GM21360 (cell line): ENCODE measurements at regions not wholly inside any gene's neighbourhood (a gene's known extent, or its start where the extent isn't known, plus 50 kb on each side); places are given as distances from the start of the nearest gene placed in this dataset.
"Not testable (repeated sequence)": the region's sequence is repeated elsewhere in the genome, so short reads cannot be mapped to it uniquely, and the experiment has no call there.

ENCODE experiments used
- ATAC-seq: cut with Tn5 transposase; IDR thresholded peaks from one replicate; pipeline ENCODE4 v1.9.1; 2021; ENCODE audit warnings: mild to moderate bottlenecking, moderate library complexity; ENCODE audit not compliant: unreplicated experiment

DNA sequence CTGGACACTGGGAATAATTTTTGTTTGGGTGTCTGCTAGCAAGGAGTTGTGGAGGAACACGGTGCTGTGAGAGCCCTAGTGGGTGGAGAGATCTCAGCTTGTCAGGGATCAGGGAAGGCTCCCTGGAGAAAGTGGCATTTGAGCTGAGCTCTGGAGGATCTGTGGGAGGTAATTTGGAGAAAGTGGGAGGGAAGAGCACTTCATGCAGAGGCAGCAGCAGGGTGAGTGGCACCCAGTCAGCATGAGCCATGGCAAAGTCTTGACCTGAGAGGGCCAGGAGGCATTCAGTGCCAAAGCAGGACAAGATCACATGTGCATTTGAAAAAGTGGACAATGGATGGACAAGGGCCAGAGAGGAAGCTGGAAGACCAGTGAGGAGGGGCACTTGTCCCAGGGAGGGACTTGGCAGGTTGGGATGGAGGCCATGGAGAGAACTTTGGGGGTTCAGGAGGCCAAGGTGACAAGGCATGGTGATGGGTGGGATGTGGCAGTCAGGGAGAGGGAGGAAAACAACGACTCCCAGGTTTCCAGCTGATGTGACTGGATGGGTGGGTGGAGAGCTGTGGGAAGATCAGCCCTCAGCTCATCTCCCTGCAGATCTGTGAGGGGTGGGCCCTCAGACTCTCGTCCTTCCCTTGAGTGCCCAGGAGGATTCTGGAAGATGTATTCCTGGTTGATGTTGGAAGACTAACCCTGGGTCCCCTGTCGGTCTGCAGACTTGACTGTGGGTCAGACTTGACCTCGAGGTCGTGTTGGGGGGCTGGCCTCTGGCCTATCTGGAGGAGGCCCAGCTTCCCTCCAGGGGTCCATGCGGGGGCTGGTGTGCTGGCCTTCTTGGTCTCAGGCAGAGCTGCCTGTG is 68.9 kb upstream of the PITX1 start:
- no peak for ATAC-seq

DNA sequence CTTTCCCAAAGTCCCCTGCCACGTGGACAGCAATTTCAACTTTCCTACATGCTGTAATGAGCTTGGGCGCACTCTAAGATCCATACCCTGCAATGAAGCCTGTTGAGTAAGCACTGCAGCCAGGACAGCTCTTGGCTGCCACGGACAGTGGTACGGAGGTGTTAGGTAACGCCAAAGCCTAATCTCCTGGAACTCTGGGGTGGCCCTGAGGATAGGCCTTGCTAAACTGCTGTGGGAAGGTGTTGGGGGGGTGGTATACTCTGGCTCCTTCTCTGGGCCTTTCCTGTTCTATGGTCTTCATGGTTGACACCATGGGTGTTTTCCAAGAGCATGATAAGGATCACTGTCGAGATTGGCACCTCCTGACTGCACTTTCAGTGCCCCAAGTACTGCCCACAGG is 66.4 kb upstream of the PITX1 start:
- no peak for ATAC-seq

DNA sequence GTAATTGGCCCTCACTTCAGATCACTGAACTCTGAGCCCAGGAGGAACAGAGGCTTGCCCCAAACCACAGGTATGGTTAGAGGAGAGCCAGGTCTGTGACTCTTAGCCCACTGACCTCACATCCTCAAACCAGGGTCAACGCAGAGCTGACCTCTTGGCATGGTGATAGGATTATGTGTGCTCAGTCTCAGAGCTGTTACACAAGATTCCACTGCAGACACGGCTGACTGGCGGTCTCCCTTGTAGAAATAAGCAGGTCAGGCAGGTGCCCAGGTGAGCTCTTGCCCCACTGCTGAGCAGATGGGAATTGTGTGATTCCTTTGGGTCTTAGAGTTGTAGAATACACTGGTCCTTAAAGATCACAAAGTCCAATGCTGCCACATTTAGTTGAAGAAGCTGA is 66.0 kb upstream of the PITX1 start:
- no peak for ATAC-seq

DNA sequence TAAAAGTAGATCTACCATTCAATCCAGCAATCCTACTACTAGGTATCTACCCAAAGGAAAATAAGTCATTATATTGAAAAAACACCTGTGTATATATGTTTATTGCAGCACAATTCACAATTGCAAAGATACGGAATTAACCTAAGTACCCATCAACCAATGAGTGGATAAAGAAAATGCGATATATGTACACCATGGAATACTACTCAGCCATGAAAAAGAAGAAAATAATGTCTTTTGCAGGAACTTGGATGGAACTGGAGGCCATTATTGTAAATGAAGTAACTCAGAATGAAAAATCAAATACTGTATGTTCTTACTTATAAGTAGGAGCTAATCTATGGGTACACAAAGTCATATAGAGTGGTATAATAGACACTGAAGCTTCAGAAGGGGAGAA is 63.4 kb upstream of the PITX1 start:
- no peak for ATAC-seq

DNA sequence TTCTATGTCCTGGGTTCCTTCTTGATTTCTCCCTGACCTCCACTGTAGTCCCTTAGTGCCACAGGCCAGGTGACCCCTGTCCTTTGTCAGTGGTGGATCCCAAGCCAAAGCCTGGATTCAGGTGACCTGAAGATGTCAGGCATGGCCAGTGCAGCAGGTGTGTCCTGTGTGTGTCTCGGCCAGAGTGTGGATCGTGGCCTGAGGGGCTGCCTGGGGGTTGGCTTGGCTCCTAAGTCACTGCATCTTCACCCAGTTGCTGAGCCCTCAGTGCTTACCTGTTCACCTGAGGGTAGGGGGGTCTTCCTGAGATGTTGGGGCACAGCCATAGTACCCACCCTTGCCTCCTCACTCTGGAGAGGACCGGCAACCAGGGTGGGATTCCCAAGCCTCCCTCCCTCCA is 61.8 kb upstream of the PITX1 start:
- no peak for ATAC-seq

DNA sequence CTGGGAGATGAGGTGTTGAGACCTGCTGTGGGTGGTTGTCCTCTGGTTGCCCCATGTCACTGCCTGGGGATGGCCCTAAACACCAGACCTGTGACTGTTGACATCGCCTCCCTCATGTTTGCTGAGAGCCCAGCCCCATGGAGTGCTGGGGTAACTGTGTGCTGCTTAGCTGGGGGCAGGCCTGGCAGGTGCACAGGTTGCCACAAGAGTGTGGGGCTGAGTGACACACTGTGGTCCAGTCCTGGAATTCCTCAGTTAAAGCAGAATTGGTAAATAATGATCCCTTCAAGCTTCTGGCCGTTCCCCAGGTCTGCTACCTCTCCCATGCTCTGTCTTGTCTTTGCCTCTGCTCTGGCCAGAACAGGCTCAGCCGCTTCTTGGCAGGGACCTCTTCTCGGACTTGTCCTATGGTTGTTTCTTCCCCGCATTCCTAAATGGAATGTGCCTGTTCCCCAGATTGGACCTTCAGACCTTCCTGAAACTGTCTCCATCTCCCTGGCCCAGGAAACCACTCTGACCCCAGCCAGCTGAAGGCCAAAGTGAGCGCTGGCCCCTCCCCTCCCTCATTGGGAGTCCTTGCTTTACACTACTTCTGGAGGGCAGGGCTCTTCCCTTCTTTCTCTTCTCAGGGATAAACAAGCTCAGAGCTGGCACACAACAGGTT is 61.2 kb upstream of the PITX1 start:
- ATAC-seq = no peak

DNA sequence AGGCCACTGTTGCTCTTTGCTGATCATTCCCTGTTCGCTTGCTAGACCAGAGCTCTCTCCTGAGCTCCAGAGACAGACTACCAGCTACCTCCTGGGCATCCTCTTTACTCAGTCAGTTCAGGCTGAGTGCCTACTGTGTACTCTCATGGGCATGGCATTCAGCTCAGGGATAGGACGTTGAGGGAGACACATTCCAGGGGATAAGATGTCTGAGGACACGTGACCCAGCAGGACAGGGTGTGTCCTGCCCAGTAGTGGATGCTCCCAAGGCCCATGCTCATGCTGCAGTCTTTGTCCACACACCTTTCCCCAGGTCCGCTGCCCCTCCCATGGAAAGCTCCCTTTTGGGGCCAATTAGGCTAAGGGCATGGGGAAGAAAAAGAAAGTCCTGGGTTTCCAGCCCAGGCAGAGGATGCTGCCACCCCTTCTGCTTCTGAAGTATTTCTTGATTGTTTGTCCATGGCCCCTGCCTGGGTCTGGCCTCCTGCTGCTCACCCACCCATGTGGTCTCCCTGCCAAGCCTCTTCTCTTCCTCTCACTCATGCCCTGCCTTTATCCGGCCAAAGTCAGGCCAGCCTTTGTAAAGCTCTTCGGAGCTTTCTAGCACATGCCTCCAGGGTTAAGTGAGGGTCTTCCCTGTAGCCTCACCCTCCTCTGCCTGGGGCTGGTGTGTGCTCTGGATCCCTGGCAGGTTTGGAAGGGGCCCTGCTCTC is 60.5 kb upstream of the PITX1 start:
- no peak for ATAC-seq

DNA sequence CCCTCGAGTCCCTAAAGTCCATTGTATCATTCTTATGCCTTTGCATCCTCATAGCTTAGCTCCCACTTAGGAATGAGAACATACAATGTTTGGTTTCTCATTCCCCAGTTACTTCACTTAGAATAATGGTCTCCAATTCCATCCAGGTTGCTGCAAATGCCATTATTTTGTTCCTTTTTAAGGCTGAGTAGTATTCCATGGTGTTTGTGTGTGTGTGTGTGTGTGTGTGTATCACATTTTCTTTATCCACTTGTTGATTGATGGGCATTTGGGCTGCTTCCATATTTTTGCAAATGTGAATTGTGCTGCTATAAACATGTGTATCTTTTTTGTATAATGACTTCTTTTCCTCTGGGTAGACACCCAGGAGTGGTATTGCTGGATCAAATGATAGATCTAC is 59.5 kb upstream of the PITX1 start:
- not testable (repeated sequence) for ATAC-seq

DNA sequence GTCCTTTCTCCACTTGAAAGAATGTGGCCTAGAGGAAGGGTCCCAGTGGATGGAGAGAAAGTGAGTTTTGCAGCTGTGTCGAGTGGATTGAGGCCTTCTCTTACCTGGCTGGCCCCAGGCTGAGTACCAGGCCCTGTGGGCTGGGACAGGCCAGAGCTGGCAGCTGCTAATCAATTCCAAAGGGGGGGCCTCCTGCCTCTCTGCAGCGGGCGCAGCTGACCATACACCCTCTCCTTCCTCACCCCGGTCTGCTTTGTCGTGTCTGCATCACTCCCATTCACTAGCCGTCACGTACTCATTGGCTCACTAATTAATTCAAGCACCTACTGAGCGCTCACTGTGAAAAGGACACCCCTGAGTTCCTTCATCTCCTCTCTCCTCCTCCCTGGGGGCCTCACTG is 58.4 kb upstream of the PITX1 start:
- ATAC-seq = no peak

DNA sequence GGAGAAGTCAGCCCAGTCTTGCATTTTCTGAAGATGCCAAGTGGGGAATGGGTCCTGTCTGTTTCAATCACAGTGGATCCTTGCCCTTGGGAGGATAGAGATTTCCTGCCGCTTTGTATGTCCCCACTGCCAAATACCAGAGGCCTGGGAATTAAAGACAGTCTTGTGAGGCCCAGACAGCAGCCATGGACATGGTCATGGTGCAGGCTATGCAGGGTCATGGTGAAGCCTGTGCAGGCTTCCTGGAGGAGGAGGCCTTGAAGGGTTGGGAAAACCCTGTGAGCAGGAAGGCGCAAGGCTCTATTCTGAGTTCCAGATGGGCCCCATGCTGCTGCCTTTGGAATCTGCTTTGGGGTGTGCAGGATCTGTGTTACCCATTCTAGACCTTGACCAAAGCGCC is 57.3 kb upstream of the PITX1 start:
- no peak for ATAC-seq

DNA sequence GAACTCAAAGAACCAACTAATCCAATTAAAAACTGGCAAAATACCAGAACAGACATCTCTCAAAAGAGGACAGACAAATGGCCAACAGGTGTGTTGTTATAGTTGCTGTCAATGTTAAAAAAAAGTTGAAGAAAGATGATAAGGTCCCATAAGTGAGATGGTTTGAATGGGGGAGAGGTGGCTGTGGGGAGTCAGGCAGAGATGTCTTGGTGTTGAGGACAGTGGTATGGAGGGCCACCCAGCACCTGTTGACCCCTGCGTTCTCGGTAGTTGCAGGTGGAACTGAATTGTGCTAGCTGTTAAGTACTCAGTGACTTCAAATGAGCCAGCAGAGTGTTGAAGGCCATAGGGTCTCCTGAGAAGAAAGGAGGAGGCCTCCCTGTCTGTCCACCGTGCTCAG is 55.9 kb upstream of the PITX1 start:
- ATAC-seq = no peak

DNA sequence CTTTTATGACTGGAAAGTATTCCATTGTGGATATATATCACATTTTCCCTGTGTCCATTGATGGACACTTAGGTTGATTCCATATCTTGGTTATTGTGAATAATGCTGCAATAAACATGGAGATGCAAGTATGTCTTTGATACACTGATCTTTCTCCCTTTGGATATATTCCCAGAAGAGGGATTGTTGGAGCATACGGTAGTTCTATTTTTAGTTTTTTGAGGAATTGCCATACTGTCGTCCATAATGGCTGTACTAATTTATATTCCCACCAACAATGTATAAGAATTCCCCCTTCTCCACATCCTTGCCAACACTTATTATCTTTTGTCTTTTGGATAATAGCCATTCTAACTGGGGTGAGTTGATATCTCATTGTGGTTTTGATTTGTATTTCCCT is 54.9 kb upstream of the PITX1 start:
- no peak for ATAC-seq

DNA sequence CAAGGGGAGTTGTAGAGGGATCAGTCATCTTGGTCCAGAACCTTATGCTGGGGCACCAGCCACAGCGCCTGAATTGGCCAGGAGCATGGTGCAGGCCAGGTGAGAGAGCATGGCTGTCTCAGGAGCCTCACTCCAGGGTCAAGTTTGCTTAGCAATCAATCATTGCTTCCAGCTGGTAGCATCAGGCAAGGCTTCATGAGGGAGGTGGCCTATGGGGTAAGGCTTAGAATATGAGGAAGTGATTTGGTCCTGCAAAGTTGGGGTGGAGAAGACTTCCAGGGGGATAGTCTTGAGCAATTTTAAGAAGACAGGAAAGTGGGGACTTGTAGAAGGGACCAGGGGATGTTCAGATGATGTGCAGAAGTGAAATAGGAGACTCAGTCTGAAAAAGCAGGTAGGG is 53.9 kb upstream of the PITX1 start:
- no peak for ATAC-seq

DNA sequence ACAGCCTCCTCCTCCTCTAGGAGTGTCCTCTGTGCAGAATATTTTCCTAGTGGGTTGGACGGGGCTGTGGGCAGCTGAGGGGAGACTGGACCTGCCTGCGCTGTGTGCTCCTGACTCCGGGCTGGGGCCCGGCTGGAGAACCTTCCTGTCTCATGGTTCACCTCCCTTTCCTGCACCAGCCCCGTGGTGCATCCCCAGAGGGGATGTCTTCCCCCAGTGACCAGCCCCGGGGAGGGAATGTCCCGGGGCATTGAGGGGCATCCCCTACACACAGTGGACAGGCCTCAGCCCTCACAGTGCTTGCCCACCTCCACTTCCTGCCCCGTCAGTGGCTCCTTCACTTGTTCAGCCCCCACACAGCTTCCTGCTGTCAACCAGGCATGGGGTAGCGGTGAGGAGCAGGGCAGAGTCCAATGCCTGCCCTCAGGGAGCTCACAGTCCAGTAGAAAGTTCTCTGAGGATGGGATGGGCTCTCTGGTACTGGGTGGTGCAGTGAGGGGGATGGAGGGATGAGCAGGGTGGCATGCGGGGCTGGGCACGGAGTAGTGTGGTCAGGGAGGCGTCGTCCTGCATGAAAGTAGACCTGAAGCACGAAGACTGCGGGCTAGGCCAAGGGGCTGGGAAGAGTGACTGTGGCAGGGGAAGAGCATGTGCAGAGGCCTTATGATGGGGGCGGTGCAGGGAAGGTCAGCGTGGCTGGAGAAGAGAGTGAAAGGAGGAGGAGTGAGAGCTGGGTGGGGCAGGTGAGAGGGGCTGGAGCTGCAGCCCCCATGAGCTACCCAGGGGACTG is 52.1 kb upstream of the PITX1 start:
- ATAC-seq = no peak

DNA sequence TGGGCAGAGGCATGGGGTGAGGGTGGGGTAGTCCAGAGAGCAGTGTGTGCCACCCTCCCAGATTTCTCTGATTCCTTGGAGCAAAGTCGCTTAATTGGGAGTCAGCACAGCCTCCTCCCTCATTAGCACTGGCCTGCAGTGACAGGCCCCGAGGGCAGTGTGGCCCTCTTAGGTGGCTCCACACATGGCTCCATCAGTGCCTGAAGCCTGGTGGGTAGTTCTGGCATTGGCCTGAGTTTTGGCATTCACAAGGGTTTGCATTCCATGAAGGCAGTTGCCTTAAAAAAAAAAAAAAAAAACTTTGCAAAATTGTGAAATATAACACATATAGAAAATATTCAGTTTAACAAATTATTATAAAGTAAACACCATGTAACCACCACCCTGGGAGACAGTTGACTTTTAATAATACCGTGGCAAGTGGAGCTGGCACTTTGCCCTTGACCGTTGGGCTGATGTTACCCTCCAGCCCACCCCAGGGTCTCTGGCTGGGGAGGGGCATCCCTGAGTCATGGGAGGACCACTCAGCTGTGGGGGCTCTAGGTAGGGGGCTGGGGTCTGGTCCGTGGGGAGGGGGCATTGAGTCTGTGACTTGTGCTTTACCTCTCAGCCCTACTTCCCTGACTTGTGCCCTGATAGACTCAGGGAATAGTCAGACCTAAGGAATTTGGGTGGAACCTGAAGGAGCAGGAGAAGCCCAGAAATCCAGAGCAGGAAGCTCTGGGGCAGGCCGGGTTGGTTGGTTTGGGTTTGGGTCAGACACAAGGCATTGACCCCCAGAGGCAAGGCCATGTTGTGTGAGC is 51.3 kb upstream of the PITX1 start:
- no peak for ATAC-seq
